ENCODE measurements at regions not wholly inside any gene's neighbourhood (a gene's known extent, or its start where the extent isn't known, plus 50 kb on each side); places are given as distances from the start of the nearest gene placed in this dataset.

- TF ChIP-seq POLR2A (IDR thresholded peaks at IDR 0.05; ENCODE audit: extremely low read depth, insufficient read length) (no peak), CTCF (IDR thresholded peaks at IDR 0.05; ENCODE audit: low read depth, low read length) (no peak)
These were observed 226.4 kb downstream of the CLIC5 start for GRCh38 chr6:45789238-45789637.
